ENCODE measurements at regions not wholly inside any gene's neighbourhood (a gene's known extent, or its start where the extent isn't known, plus 50 kb on each side); places are given as distances from the start of the nearest gene placed in this dataset.

DNA sequence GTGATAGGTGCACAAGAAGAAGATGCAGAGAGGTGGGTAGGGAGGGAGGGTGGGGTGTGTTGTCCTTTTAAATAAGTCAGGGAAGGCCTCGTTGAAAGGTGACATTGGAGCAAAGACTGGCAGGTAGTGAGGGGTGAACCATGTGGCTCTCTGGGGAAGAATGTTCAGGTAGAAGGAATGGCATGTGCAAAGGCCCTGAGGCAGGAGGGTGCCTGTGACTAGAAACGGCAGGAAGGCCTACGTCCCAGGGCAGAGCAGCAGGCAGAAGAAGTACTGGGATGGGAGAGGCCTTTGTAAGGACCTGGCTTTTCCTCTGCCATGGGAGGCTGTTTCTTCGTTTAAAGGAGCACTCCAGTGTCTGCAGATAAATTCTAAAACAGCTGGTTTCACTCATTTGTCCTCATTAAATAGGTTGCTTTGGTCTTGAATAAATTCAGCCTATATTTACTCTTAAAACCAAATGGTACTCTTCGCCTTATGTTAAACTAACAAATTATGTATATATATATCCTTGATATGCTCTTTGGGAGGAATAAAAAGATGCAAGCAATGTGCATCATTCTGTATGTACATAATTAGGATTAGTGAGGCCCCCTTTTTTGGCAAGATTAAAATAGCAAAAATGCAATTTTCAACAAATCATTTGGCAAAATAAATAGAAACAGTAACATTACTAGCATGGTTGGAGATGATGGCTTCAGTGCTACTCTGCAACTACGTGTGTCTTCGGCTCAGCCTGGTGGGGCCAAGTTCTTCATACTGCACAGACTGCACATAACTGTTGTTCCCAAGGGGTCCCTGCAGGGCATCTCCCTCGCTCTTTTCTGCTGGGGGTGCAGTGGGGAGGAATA is 151.4 kb downstream of the KLF13 start:
- no peak overlapping the region for H3K4me2 ChIP-seq (ENCODE audit: unreplicated experiment)
- H3F3A ChIP-seq (ENCODE audit: insufficient read depth), result 0 out of 2 replicates have a peak, but pooled peaks cover 5% of the 10 kb centered on the region
- peaks cover 7% of the 10 kb centered on the region for H3K4me1 ChIP-seq (ENCODE audit: insufficient read depth)
- H3K27ac ChIP-seq, result no peak overlapping the region
- TF ChIP-seq EZH2 (IDR thresholded peaks at IDR 0.05; ENCODE audit: insufficient read depth, poor library complexity, severe bottlenecking) (no peak), EZH2phosphoT487 (IDR thresholded peaks at IDR 0.05; ENCODE audit: insufficient read depth, low read depth) (no peak)
- H3K36me3 ChIP-seq (ENCODE audit: low read depth), result no peaks in the 10 kb centered on the region
- H3K27me3 ChIP-seq (replicated peaks; ENCODE audit: insufficient read depth), result no peaks in the 10 kb centered on the region
- no peak for DNase-seq
- no peak overlapping the region for H3K9ac ChIP-seq
- in situ Hi-C loops (cut with MboI), result no loop called here
- 91 to 94% methylated on average over 8 of the region's 8 CpGs for WGBS, 2 experiments (ENCODE audit: low coverage in 1 of 2, low lambda C conversion rate in 2 of 2, missing lambda C conversion rate in 2 of 2)
- H4K20me1 ChIP-seq (ENCODE audit: insufficient read depth), result no peaks in the 10 kb centered on the region
- no peaks in the 10 kb centered on the region for H3K9me2 ChIP-seq (ENCODE audit: insufficient read depth)
- H3K4me3 ChIP-seq, result no peak overlapping the region
- no peaks in the 10 kb centered on the region for H3K79me2 ChIP-seq (ENCODE audit: insufficient read depth)
- H3K9me3 ChIP-seq (ENCODE audit: low read depth), result no peaks in the 10 kb centered on the region
- no peak overlapping the region for H2AFZ ChIP-seq

DNA sequence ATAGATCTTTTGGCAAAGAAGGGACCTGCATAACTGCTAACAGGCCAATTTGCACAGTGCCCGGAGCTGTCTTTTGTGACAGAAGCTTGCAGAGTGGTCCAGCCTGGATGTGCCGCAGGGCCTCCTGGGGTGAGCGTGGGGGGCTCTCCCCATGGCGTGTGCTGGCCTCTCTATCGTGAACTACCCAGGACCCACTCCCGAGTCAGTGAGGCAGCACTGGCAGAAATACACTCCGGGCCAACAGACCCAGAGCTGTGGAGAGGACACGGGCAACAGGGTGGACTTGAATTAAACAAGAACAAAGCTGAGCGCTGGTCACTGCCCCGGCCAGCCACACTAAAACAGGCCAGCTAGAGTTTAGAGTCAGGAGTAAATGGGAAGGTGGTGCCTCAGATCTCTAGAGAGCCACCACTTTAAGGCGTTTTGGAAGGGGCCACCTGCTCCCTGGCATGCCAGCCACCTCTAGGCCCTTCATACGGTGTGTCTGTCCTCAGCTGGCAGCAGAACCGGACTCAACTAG is 152.1 kb downstream of the KLF13 start:
- Histone ChIP-seq H3K9ac (no peak overlapping the region), H3K9me2 (ENCODE audit: insufficient read depth) (no peaks in the 10 kb centered on the region), H3K4me2 (ENCODE audit: unreplicated experiment) (no peak overlapping the region), H2AFZ (no peak overlapping the region), H3K36me3 (ENCODE audit: low read depth) (no peaks in the 10 kb centered on the region), H3F3A (ENCODE audit: insufficient read depth) (no peaks in the 10 kb centered on the region), H3K27ac (no peak overlapping the region), H3K4me3 (no peak overlapping the region), H3K27me3 (replicated peaks; ENCODE audit: insufficient read depth) (no peaks in the 10 kb centered on the region), H3K79me2 (ENCODE audit: insufficient read depth) (no peaks in the 10 kb centered on the region), H3K4me1 (ENCODE audit: insufficient read depth) (no peaks in the 10 kb centered on the region), H4K20me1 (ENCODE audit: insufficient read depth) (no peaks in the 10 kb centered on the region), H3K9me3 (ENCODE audit: low read depth) (no peaks in the 10 kb centered on the region)
- no peak for DNase-seq
- in situ Hi-C loops (cut with MboI), result no loop called here
- TF ChIP-seq EZH2 (IDR thresholded peaks at IDR 0.05; ENCODE audit: insufficient read depth, poor library complexity, severe bottlenecking), result no peak
- TF ChIP-seq EZH2phosphoT487 (IDR thresholded peaks at IDR 0.05; ENCODE audit: insufficient read depth, low read depth), result no peak
- WGBS, 2 experiments (ENCODE audit: low coverage in 1 of 2, low lambda C conversion rate in 2 of 2, missing lambda C conversion rate in 2 of 2), result 83 to 88% methylated on average over 13 of the region's 13 CpGs

DNA sequence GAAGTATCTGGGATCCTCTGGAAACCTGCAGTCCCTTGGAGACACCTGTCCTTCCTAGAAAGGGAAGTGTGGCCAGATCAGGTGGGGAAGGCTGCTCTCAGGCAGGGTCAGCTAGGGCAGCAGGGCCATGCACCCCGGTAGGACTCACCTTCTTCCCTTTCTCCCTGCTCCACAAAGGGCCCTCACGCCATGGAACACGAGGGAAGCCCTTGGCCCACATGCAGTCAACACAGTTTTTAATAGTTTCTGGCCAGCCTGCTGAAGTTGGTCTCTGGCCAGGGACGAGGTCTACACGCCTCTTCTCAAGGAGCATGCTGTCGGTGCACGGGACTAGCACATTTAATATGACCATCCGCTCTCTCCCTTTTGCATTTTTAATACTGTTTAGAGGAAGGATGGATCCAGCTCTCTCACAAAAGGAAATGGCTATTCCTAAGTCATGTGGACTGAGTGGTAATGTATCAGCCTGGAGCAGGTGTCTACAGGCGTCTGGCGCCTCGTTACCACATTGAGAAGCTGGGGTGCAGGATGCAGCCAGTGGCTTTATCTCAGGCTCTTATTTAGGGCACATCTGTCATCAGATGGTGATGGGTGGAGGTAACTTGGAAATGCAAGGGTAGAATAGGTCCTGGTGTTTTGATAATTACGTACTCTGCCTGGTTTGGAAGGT is 153.9 kb downstream of the KLF13 start:
- no peak for DNase-seq
- no peak overlapping the region for H3K9ac ChIP-seq
- H3K27ac ChIP-seq, result no peak overlapping the region
- H3K4me3 ChIP-seq, result no peak overlapping the region
- no peaks in the 10 kb centered on the region for H4K20me1 ChIP-seq (ENCODE audit: insufficient read depth)
- no peak overlapping the region for H2AFZ ChIP-seq
- 49 to 52% methylated on average over 12 of the region's 12 CpGs for WGBS, 2 experiments (ENCODE audit: low coverage in 1 of 2, low lambda C conversion rate in 2 of 2, missing lambda C conversion rate in 2 of 2)
- in situ Hi-C loops (cut with MboI), result no loop called here
- no peaks in the 10 kb centered on the region for H3F3A ChIP-seq (ENCODE audit: insufficient read depth)
- H3K9me3 ChIP-seq (ENCODE audit: low read depth), result no peaks in the 10 kb centered on the region
- H3K4me1 ChIP-seq (ENCODE audit: insufficient read depth), result no peaks in the 10 kb centered on the region
- no peaks in the 10 kb centered on the region for H3K36me3 ChIP-seq (ENCODE audit: low read depth)
- H3K4me2 ChIP-seq (ENCODE audit: unreplicated experiment), result no peak overlapping the region
- TF ChIP-seq EZH2phosphoT487 (IDR thresholded peaks at IDR 0.05; ENCODE audit: insufficient read depth, low read depth) (no peak), EZH2 (IDR thresholded peaks at IDR 0.05; ENCODE audit: insufficient read depth, poor library complexity, severe bottlenecking) (no peak)
- no peaks in the 10 kb centered on the region for H3K27me3 ChIP-seq (replicated peaks; ENCODE audit: insufficient read depth)
- no peaks in the 10 kb centered on the region for H3K79me2 ChIP-seq (ENCODE audit: insufficient read depth)
- no peaks in the 10 kb centered on the region for H3K9me2 ChIP-seq (ENCODE audit: insufficient read depth)

DNA sequence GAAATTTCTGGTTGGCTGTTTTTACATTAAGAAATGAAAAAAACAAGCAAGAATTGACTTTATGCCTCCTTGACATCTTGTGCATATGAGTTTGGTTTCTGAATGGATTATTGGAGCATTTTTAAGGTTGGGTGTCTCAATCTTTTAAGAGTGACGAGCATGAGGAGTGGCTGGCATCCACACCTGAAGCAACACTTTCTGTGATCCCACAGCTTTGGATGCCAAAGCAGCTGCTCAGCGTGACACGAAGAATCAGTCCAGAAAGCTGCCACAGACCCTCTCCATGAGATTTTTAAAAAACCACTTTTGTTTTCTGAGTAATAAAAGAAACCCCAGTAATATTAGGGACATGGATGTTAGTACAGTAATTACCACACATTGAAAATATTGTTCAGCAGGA is 154.5 kb downstream of the KLF13 start:
- in situ Hi-C loops (cut with MboI), result no loop called here
- WGBS, 2 experiments (ENCODE audit: low coverage in 1 of 2, low lambda C conversion rate in 2 of 2, missing lambda C conversion rate in 2 of 2), result 74 to 80% methylated on average over 3 of the region's 3 CpGs

More for the DNA sequence above, 154.5 kb downstream of the KLF13 start:
- no peak overlapping the region for H3K4me2 ChIP-seq (ENCODE audit: unreplicated experiment)
- no peak overlapping the region for H2AFZ ChIP-seq
- TF ChIP-seq EZH2phosphoT487 (IDR thresholded peaks at IDR 0.05; ENCODE audit: insufficient read depth, low read depth) (no peak), EZH2 (IDR thresholded peaks at IDR 0.05; ENCODE audit: insufficient read depth, poor library complexity, severe bottlenecking) (no peak)
- no peaks in the 10 kb centered on the region for H3K9me2 ChIP-seq (ENCODE audit: insufficient read depth)
- H3K4me1 ChIP-seq (ENCODE audit: insufficient read depth), result no peaks in the 10 kb centered on the region
- H3K36me3 ChIP-seq (ENCODE audit: low read depth), result no peaks in the 10 kb centered on the region
- H3F3A ChIP-seq (ENCODE audit: insufficient read depth), result no peaks in the 10 kb centered on the region
- no peak overlapping the region for H3K9ac ChIP-seq
- no peaks in the 10 kb centered on the region for H3K79me2 ChIP-seq (ENCODE audit: insufficient read depth)
- H3K27ac ChIP-seq, result no peak overlapping the region
- H3K4me3 ChIP-seq, result no peak overlapping the region
- H3K27me3 ChIP-seq (replicated peaks; ENCODE audit: insufficient read depth), result no peaks in the 10 kb centered on the region
- H3K9me3 ChIP-seq (ENCODE audit: low read depth), result no peaks in the 10 kb centered on the region
- DNase-seq, result no peak
- H4K20me1 ChIP-seq (ENCODE audit: insufficient read depth), result no peaks in the 10 kb centered on the region

Measured in GM23248 (cell line).